ENCODE measurements at regions not wholly inside any gene's neighbourhood (a gene's known extent, or its start where the extent isn't known, plus 50 kb on each side); places are given as distances from the start of the nearest gene placed in this dataset.
"Not testable (repeated sequence)": the region's sequence is repeated elsewhere in the genome, so short reads cannot be mapped to it uniquely, and the experiment has no call there.

DNA sequence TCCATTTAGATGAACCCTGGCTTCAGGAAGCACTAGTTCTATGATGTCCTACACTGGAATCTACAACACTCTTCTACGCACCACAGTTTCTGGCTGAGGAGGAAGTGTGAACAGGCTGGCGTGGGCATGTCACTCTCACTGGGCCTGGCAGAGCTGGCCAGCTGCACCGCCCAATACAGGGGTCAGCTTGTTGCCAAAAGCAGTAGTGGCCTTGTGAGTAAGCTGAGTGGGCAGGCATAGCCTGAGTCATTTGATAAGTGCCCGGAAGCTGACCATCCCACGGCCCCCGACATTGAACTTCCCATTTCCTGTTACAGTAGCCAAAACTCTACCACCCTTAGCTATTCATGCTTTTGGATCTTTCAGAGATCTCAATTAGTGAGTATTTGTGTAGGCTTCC lies 240.9 kb upstream of the SERP2 start:
- peak; percentile 74 for DNase-seq

DNA sequence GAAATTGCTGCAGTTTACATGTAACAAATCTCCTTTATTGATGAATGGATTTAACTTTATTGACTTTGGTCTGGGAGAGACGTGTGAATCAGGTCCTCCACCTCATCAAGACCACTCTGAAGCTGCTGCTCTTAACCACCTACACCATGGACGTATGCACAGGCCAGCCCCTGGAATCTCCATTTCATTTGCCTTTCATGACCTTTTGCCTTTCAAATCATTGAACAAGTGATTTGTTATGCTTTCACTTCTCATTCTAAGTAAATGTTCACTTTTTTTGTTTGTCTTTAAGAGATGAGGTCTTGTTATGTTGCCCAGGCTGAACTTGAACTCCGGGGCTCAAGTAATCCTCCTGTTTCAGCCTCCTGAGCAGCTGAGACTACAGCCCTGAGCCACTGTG lies 240.0 kb upstream of the SERP2 start:
- peak; percentile 10 for DNase-seq

DNA sequence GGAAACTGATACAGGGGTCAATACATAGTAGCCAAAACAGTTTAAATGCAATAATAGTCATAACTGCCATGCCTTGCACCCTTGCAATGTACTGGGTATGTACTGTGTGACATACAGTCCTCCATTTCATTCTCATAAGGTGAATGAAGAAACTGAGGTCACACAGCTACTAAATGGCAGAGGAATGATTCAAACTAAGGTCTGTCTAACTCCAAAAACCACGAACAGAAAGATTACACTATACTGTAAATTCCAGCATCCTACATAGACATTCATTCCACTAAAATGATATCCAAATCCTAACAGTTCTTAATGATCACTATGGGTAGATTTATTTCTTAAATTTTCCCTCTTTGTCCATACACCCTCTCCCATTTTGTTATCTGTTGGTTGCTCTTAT lies 238.1 kb upstream of the SERP2 start:
- no peak for DNase-seq

DNA sequence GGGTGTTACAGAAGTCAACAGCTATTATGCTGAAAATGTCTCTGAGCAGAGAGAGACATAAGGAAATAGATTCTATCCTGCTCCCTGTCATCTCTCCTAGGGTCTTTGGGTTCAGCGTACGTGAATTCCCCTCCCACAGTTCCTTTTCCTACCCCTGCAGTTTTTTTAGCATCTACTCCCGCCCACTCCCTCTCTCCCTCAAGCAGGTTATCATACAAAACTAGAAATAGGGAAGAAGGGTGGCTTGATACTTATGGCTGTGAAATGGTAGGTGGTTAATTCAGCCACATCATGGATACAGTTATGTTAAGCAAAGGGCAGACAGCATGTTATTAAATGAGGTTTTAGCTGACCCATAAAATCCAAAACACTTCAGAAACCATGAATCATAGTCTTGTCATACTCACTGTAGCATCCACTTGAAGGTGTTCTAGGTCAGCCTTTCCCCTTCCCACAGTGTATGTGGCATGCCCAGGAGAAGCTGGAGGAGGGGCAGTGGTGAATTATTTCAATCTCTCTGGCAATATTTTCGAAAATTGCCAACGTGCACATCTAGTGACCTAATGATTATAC lies 236.8 kb upstream of the SERP2 start:
- no peak for DNase-seq

DNA sequence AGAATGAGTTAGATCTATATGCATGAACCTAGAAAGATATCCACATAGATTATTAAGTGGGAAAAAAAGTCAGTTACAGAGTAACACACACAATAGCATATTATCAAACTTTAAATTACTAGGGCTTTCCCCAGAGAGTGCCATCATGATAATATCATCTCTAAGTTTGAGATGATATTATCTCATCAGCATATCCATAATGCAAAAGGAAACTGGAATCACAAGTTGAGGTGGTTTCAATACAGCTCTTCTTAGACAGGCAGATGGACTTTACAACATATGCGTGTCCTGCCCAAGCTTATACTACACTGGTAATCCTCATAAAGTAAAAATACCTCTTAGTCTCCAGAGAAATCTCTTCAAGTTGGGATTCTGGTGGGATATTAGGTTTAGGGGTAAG lies 236.2 kb upstream of the SERP2 start:
- no peak for DNase-seq

DNA sequence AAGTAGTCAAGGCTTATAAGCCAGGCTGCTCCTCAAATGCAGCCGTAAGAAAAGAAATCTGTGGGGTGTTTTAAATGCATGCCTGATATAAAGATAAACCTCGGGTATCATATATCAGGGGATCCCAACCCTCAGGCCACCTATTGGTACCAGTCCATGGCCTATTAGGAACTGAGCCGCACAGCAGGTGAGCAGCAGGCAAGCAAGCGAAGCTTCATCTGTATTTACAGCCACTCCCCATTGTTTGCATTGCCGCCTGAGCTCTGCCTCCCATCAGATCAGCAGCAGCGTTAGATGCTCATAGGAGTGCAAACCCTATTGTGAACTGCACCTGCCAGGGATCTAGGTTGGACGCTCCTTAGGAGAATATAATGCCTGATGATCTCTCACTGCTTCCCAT lies 233.5 kb upstream of the SERP2 start:
- DNase-seq: no peak

DNA sequence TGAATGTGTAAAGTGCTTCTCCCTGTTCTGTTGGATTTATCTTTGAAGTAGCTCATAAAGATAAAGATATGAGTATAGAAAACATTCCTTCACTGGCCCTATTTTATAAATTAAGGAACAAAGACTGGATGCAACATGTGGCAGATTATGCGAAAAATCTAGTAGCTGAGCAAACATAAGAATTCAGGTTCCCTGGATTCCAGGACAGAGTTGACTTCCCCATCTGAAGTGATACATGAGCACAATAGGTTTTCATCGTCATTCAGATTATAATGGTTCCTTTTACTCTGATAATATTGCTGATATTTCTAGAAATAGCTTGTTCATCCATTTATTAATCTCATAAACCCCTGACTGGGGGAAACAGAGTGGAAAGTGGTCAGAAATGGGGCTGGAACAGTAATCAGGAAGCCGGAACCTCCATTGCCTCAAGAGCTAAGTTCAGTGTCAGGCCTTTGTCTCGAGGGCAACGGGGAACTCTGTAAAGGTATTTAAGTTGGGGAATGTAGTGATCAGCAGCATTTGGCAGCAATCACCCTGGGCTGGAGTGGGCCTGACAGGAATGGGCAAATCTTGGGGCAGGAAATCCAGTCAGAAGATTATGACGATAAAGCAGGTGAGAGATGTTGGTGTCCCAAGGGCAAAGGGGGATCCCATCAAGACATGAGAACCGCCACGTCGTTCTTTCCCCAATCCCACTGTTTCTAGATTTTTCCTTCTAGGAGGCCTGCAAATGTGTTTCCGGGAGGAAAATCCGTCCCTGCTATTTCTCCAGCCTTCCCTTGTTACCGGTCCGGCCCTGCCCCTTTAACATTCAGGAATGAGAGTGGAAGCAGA lies 232.5 kb upstream of the SERP2 start:
- DNase-seq: no peak

DNA sequence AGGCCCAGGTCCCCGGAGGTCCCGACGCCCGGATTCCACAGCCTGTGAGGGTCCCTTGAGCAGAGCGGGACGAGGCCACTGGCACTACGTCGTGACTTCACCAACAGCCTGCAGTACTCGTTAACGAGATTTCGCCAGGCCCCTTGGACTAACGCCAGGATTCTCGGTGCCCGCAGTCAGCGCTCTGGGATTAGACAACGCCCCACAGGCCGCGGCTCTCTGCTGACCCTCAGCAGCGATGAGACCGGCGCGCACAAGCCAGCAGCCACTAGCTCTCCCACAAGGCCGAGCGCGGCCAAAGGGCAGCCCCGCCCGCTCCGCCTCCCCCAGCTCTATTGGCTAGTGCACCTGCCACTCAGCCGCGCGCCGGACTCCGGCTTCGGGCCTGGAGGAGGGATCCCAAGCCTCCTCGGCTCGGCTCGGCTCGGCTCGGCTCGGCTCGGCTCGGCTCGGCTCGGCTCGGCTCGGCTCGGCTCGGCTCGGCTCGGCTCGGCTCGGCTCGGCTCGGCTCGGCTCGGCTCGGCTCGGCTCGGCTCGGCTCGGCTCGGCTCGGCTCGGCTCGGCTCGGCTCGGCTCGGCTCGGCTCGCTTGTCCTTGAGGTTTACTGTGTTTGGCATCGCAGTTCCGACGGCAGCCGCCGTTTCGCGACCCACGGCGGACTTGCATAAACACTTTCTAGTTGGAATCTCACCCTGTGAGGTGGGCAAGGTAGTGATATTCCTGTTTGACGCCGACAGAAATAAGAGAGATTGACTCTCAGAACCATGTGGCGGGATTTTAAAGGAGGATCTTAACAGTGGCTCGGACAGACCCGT lies 231.7 kb upstream of the SERP2 start:
- peak; percentile 92 for DNase-seq

DNA sequence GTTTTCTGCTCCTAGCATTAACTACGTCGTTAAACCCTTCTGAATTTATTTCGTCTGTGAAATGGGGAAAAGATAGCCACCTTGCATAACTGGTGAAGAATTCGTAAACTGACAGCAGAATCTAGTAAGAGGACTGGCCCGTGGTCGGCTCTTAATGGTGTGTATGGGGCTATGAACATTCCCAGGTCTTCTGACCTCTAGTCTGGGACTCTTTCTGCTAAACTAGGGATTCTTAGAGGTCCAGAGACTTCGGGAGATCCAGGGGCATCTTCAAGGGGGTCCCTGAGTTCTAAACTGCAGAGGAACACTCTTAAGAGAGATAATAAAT lies 231.1 kb upstream of the SERP2 start:
- DNase-seq: no peak

DNA sequence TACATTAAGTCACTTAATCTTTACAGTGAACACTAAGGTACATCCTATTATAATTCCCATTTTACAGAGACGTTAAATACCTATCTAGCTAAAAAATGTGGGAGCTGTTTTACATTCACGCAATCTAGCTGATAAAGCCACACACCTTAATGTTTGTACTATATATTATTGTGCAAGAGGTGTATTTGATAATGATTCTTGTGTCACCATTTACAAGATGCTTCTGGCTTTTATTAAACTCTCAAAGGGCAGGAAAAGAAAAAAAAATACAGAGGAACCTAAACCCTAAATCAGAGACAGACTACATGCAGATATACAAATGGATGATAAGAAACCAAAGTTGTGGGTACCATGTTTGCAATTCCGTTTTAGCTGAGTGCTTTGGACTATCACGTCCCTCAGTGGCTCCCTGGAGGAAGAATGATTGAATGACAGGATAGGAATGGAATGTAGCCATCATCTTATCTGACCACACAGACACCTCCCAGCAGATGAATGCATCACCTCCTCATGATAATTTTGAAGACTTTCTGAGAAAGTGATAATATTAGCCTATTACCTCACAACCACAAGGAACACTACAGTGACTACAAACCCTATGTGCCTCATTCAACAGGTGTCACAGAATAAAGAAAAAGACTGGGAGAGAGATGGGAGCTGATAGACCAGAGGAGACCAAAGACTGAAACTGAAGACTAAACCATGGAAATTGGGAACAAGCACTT lies 230.5 kb upstream of the SERP2 start:
- no peak for DNase-seq

DNA sequence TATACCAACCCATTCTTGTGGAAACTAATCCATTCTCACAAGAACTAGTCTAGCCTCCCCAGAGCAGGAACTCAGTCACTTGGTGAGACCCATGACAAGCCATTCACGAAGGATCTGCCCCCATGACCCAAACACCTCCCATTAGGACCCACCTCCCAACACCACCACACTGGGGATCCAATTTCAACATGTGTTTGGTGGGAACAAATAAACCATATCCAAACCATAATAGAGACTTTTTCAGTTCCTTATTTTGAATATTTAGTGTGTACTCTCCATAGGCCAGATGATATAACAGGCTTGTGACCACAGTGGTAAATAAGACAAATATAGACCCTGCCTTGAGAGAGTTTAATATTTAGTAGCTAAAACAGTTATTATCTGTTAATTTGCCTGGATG lies 227.5 kb upstream of the SERP2 start:
- peak; percentile 84 for DNase-seq

DNA sequence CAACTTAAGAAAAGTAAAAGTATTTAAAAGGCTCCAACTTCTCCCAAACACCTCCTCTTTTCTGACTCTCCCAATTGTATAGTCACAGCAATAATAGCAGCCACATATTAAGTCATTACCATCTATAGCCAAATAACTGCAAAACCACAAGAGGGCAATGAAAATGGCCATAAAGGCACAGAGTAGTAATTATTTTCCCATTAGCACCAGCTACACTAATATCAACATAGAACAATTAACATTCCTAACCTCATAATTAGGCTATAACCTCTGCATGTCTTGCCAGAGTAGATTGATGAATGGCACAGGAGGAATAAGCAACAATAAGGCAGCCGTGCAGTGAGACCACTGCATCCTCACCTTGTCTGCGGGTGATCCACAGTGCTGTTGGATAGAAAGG lies 226.4 kb upstream of the SERP2 start:
- DNase-seq: no peak

DNA sequence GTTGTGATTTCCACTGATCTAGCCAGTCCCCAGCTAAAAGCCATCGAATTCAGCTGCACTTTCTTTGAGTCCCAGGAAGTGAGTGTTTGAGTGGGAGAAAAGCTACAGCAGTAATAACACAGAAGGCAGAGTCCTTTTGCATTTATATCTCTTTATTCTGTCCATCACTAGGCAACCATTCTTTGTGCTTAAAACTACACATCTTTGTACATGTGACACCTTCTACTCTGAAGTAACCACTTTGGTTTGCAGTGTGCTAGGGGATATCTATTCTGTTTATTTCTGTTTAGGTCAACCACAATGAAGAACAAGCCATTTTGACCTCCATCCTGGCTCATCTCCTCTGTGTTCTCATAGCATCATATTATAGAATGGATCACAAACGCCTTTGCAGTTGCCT lies 226.0 kb upstream of the SERP2 start:
- DNase-seq: no peak

DNA sequence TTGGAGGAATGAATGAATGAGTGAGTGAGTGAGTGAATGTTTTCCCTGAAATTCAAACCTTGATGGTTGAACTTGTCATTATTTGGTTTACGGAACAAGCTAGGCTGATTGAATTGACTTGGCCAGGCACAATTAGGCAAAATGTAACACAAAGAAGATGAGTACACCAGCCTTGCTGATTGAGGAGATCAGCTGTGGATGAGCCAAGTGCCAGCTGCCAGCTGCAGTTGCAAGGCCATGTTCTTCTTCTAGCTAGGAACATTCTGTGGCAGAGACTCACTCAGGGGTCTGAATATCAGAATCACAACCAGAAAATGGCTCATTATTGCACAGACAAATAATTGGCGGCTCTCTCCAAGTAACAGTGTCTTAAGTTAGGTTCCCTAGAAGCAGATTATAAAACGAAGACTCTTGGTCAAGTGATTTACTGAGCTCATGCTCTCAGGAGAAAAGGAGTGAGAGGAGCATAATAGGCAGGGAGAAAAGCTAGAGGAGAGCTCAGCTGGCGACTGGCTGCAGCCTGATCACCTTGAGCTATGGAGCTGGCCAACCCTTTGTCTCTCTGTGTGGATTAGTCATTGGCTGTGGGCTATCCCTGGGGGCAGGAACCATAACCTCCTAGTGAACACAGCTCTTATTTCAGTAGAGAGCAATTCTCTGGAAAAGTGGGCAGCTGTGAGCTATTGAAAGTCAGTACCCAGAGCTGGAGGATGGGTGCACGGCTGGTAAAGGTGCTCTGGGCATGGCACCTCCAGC lies 225.3 kb upstream of the SERP2 start:
- DNase-seq: no peak

DNA sequence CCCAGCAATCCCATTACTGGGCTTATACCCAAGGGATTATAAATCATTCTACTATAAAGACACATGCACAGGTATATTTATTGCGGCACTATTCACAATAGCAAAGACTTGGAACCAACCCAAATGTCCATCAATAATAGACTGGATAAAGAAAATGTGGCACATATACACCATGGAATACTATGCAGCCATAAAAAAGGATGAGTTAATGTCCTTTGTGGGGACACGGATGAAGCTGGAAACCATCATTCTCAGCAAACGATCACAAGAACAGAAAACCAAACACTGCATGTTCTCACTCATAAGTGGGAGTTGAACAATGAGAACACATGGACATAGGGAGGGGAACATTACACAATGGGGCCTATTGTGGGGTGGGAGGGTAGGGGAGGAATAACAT lies 224.4 kb upstream of the SERP2 start:
- DNase-seq: not testable (repeated sequence)

DNA sequence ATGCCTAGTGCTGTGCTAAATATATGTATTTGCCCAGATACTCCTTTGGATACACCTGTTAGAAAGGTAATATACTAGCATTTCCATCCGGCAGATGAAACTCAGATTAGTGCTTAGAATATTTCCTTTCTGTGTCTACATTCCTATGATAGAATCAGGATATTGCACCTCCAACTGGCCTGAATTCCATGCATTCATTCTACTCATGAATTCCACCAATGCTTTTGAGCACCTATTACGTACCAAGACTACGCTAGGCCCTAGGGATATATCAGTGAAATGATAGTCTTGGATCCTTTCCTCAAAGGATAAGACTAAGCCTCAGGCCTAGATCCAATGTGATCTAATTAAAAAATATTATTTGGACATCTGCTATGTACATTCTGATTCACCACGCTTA lies 223.8 kb upstream of the SERP2 start:
- no peak for DNase-seq

DNA sequence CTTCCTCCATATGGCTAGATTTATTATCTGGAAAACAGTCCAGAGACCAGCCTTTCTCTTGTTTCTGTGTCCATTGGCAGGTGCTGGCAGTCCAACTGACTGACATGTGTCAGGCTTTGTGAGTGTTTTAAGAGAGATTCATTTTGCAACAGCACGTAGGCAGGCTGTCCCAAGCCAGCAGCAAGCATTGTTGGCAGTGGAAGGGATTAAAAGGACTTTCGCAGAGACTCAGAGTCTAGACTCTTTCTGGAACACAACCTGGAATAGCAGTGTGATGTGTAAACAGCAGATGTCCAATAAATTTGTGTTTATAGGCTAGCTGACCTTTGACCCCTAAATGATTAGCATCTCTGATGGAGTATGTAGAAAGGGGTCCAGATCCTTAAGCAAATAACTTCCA lies 222.2 kb upstream of the SERP2 start:
- no peak for DNase-seq

DNA sequence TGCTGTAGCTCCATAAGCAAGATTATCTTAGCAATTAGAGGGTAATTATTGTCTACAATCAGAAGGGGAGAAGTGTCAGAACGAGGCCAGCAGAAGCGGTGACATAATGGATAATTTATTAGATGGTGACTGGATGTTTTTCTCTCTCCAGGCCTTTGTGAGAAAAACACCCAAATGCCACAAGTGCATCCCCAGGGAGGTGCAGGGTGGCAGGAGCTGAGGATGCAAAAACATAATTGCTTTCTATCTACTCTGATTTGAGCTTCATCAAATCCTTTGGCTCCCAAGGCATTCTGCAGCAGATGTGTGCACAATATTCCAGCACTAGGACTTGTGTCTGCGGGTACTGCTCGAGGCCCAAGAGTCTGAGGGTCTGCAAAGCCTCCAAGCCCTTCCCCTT lies 220.1 kb upstream of the SERP2 start:
- DNase-seq: no peak

DNA sequence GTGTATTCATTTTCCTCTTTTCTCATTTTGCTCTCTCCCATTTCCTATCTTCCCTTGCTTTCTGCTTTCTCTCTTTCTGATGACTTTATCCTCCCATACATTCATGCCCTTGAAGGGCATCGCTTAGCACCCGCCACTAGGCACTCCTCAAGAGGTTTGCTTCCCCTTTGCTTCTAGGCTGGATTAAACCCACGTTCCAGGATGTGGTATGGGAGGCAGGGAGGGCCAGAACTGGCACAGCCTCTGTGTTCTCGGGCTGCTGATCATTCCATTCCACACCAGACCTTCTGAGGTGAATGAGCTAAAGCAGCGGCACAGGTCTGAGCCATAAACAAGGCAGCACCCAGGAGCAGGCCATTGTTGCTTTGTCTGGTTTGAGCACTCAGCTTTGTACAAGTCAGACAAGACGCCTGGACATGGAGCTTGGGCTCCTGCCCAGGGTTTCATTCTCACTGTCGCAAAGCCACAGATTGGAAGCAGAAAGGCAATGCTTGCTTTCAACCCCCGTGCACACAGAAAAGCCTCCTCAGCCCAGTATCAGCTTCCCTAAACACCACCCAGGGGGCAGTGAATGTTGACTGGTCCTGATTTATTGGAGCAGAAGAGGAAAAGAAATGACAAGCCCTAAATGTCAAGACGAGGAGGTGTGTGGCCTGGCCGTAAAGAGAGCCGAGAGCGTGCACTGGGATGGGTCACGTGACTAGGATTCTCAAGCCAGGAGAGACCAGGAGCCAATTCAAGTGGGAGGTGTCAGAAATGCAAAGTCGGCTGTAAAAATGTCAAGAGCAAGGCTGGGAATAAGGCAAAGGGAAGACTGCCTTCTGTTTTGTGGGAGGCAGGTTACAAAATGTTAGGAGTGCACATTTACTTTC lies 218.0 kb upstream of the SERP2 start:
- peak; percentile 45 for DNase-seq

DNA sequence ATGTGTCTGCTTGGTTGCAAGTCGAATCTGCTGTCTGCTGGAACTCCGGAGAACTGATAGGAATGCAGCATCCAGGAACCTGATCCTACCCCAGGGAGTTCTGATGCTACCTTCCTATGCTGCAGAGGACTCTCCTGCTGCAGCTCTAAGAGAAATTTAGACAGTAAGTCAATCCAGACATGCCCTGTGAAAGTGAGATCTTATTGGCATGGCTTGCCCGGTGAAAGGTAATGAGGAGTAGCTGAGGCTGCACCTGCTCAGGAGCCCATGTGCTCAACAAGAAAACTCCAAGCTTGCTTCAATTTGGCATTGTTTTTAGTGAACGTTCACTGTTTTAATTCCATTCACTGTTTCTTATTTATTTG lies 217.3 kb upstream of the SERP2 start:
- no peak for DNase-seq

DNA sequence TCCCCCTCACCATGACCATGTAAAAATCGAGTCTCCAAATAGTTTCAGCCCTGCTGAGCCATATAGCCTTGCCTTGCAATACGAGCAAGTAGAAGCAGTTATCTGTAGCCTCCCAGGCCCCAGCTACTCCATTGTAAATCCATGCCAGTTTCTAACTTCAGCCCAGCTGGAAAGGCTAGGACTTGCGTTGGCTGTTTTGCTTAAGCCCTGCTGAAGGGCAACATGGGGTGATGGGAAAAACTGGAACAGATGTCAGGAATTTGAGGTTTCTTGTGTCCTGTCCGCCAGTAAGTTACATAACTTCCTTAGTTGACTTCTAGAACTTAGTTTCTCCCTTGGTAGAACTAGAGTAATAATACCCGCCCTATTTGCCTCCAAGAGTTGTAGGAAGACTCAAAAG lies 216.0 kb upstream of the SERP2 start:
- no peak for DNase-seq

DNA sequence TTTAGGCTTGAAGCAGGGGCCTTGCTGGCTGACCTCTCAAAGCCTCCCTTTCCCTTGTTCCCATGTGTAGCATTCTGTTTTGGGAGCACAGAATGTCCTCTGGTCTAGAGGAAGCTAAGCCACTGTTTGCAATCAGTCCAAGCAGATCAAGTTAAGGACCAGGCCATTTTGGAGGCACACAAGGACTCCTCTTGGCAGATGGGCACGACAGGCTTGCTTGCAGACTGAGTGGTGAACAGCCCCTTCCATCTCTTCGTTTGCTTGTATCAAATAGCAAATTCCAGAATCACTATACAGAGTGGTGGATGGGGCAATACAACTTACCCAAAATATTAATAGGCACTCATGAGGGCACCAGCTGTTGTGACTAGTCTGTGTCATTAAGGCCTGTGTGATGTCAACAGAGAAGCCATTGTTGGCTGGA lies 215.5 kb upstream of the SERP2 start:
- DNase-seq: no peak
